NCI-H2196 treated with DMSO at 0.1 percent for 48 hours (cell line): ENCODE measurements at regions not wholly inside any gene's neighbourhood (a gene's known extent, or its start where the extent isn't known, plus 50 kb on each side); places are given as distances from the start of the nearest gene placed in this dataset.
"Not testable (repeated sequence)": the region's sequence is repeated elsewhere in the genome, so short reads cannot be mapped to it uniquely, and the experiment has no call there.

Source experiments
- DNase-seq: peaks from one replicate; lab custom pipeline; 2025; ENCODE audit not compliant: unreplicated experiment; lab: John Stamatoyannopoulos, UW

DNA sequence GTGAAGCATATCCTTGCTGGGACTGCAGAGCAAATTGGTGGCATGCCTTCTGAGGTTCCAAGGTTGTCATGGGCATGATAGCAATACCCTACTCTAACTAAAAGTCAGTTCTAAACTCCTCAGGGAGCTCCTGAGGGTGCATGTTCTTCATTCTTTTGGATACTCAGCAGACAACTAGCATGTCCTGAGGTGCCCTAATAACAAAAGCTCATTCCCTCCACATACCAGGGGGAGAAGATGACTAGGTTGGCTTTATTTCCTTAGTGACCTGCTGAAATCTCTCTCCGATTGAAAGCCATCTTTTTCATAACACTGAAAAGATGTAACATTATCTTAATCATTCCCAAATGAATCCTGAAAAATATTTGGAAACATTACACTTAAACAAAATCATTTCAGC, 188.7 kb upstream of the IGF1 start:
- no peak for DNase-seq

DNA sequence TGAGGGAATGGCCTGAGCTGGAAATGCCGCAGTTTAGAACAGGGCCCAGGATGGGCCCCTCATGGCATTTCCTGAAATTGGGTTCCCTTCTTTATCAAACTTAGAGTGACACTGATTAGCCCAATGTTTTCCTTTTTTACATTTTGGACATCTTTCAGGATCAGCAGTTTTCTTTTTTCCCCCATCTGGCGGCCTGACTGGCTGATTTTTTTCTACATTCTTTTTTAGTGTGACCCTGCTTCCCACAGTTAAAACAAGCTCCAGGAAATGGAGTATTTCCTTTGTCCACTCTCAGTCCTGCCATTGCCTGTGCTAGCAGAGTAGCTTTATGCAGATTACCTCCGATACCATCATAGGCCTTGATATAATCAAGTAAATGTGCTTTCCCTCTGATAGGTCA, 185.8 kb upstream of the IGF1 start:
- not testable (repeated sequence) for DNase-seq

DNA sequence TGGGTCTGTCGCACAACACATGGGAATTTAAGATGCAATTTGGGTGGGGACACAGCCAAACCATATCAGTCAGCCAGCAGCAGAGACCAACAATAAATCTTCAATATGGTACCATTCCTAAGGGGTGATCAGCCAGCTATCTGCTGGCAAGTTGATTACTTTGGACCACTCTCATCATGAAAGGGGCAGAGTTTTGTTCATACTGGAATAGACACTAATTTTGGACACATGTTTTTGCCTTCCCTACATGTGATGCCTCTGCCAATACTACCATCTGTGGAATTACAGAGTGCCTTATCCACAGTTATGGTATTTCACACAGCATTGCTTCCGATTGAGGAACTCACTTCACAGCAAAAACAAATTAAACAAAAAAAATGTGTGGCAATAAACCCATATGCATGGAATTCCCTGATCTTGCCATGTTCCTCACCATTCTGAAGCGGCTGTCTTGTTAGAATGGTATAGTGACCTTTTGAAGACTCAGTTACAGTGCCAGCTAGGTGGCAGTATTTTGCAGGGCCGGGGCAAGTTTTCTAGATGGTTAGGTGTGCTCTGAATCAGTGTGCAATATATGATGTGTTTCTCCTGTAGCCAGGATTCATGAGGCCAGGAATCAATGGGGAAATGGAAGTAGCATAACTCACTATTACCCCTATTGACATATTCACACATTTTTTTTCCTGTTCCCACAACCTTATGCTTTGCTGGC, 179.0 kb upstream of the IGF1 start:
- DNase-seq = no peak

DNA sequence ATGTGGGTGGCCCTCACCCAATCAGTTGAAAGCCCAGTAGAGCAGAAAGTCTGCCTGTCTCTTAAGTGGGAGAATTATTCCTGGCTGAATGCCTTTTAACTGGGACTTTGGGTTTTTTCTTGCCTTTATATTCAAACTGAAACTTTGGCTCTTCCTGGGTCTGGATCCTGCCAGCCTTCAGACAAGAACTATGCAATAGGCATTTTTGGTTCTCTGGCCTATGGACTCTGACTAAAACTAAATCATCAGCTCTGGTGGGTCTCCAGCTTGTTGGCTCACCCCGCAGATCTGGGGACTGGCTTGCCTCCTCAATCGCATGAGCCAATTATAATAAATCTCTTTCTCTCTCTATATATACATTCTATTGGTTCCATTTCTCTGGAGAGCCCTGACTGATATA, 173.0 kb upstream of the IGF1 start:
- DNase-seq = no peak

DNA sequence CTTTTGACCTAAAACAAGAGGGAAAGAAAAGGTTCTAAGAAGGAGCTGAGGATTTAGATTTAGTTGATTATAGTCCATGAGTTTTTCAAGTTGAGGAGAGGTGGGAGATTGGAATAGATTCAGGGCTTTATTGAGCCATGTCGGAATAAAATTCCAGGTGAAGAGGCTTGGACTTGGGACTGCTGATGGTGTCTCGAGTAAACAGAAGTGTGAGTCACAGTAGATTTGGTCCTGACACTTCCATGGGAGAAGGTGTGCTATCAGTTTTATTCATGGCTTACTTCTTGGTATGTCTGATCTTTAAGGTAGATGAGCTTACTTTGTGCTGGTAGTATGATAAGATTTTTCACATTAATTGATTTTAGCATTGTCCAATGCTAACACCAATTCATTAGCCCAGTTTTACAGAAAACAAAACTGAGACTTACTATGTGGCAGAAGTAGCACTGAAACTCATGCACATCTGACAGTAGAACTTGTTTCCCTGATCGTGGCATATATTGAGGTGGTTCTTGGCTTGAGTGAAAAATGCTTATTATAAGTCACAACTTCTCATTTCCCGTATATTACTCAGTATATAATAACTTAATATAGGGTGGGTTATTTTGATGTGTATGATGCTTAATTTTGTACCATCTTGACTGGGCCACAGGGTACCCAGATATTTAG, 172.4 kb upstream of the IGF1 start:
- DNase-seq = no peak

DNA sequence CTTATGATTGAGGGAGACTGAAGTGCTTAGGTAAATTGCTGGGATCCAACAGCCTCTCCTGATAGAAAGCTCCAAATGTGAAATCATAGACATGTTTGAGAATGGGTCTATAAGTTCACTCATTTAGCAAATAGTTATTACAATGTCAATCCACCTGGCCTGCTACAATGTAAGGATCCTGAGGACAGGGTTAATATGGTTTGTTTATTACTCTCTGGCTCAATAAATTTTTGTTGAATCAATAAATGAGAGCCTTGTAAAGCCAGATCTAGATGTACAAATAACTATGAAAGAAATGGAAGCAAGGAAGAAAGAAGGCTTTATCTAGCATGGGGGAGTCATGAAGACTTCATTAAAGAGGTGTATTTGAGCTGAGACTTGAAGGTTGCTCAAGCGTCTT, 165.6 kb upstream of the IGF1 start:
- no peak for DNase-seq

DNA sequence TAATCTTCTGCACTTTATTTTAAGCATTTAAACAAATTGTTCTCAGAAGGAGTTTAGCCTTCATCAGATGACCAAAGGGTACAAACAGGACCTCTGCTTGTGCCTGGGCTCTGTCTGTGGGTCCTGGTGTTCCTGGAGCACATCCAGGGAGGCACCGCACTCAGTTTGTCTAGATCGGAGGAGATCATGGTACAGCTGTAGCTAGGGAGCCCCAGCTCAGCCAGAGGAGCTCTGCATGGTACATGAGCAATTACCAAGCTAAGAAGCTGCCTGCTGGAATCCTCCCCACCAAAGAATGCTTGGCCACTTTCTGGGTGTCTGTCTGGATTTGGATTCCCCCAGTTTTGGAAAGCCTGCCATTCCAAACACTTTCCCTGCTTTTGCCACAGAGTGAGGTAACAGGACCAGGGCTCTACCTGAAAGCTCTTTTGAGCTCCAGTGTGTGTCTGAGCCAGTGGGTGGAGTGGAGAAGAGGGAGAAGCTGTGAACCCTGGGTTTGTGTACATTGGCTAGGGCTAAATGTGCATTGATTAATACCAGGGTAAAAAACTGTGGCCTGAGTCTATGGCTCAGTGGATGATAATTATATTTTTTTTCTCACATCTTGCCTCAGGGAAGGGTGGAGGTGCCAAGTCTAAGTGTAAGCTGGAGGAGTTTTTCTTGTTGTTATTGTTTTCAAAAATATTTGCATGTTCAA, 163.7 kb upstream of the IGF1 start:
- DNase-seq = no peak

DNA sequence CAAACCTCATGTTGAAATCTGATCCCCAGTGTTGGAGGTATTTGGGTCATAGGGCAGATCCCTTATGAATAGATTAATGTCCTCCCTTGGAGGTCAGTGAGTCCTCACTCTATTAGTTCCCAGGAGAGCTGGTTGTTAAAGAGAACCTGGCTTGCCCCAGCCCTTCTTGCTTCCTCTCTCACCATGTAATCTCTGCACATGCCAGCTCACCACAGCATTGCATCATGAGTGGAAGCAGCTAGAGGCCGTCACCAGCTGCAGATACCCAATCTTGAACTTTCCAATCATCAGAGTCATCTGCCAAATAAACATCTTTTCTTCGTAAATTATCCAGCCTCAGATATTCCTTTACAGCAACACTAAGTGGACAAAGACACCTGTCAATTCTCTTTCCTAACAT, 161.8 kb upstream of the IGF1 start:
- no peak for DNase-seq

DNA sequence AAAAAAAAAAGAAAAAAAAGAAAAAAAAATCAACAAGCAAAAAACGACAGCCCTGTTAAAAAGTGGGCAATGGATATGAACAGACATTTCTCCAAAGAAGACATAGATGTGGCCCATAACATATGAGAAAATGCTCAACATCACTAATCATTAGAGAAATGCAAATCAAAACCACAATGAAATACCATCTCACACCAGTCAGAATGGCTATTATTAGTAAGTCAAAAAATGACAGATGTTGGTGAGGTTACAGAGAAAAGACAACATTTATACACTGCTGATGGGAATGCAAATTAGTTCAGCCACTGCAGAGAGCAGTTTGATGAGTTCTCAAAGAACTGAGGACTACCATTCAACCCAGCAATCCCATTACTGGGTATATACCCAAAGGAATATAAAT, 160.3 kb upstream of the IGF1 start:
- not testable (repeated sequence) for DNase-seq

DNA sequence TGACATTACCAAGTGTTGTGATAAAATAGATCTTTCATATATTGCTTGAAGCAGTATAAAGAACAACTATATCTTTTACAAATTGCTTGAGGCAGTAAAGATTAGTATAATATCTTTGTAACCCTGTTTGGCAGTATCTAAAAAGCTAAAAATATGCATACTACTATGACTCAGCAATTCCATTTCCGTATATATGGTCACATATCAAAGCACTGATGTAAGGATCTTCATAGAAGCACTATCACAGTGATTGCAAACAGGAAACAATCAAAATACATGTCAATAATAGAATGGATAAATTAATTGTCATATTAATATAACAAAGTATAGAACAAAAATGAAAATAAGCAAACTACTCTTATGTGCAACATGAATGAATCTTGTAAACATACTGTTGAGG, 158.4 kb upstream of the IGF1 start:
- DNase-seq = no peak

DNA sequence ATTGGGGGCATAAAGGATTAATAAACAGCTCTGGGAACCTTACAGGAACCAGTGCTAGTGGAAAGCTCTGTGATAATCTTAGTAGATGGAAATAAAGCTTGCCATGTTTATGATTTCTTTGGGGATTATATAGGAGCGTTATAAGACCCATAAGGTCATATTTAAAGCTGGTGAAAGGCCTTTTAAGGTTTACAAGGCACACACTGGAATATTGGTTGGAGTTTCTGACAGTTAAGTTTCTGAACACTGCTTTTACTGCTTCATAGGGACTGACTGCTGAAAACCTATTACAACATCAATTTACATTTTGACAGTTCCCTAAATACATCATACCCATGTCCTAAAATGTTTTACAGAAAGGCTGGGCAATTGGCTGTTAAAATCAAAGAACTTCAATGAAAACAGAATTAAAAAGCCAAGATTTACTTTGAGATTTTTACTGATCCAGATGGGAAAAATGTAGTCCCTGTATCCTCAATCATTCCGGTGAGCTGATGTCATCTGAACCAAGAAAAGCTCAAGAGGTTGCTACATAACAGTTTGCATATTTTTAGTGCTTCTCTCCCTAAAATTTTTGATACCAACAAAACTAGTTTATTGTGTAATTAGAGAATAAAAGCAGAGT, 153.7 kb upstream of the IGF1 start:
- DNase-seq = no peak

DNA sequence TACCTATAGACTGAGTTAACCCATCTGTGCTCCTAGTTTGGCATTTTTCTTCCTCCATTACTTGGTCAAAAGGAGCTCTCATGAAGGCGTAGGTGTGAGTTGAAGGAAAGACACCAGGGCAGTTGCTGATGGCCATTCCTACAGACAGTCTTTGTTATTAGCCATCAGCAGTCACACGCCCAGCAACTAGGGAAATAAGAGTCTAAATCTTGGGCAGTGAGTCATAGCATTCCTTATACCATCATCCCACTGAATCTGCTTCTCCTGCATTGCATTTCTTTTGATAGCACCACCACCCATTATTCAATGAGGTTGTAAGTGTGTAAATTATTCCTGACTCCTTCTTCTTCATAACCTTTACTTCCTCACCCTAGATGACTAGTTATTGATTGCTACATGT, 150.9 kb upstream of the IGF1 start:
- no peak for DNase-seq

DNA sequence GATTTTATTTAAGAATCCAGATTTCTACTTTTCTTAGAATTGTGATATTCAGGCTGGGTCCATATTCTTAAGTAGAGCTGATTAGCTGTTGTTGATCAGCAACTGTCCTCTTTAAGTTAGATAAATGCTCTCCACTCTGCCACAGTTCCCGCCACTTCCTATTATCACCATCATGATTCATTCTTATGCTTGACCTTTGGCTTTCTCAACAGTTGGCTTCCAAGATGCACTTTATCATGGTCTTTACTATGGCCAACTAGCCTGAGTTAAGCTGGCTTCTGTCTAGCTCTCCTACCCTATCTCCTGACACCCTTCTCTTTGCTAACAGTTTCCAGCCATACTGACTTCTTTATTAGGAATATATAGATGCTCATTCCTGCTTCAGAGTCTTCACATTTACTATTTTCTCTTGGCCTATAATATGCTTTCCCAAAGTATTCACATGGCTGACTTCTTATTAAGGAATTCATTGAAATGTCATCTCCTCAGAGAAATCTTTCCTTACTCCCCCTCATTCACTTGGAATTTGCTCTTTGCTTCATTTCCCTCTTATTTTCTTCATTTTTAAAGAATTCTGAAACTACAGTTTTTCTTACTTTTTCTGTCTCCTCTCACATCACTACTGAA, 149.0 kb upstream of the IGF1 start:
- no peak for DNase-seq

DNA sequence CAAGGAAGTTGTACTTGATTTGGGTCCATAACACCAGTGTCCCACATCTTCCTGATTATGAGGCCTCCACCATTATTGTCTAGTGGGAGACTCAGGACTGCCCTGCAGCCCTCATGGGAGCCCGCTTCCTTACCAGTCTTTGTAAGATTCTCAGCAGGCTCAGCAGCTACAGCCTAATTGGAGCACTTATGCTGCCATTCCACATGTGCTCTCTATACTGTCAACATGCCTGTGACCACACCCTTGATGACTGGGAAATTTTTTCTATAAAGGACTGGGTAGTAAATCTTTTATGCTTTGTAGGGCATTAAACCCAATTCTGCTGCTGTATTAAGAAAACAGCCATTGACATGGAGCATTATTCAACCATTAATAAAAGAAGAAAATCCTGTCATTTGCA, 145.5 kb upstream of the IGF1 start:
- DNase-seq = no peak

DNA sequence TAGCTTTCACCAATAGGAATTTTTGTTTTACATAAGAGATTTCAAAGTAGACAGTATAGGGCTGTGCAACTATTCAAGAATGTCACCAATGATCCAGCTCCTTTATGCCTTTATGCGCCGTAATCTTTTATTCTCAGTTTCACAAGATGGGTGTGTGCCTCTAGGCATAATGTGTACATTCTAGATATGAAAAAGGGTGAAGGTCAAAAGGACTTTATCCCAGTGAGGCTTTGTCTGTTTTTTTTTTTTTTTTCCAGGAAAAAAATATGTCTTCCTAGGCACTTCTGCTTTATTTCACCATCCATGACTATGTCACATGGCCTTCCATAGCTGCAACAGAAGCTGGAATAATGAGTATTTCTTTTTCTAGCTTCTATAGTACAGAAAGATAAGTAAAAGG, 142.3 kb upstream of the IGF1 start:
- no peak for DNase-seq

DNA sequence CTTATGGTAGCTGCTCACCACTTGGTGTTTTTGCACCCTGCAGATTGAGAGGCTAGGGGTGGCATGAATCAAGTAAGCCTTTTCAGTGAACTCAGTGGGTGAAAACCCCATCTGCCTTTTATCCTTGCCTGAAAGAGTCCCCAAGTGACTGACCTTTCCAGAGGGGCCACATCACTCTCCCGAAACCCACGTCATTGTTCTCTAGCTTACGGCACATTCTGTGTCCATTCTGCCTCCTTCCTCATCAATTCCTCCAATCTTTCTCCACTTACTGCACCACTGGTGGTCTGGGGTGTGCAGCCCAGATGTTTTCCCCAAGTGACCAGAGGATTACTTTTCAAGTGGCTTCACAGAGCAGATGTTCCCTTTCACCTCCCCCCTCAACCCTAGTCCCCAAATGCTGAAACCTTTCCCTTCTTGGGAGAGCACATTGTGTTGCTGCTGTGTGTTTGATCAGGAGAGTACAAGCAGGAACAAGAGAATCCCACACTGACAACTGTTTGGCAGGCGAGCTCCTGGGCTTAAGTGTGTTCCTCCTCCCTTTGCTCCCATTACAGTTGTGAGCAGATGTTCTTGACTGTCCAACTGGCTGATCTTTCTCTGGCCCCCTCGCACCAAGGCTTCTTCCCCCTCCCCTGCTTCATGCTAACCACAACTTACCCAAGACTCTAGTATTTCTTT, 138.0 kb upstream of the IGF1 start:
- DNase-seq = no peak

DNA sequence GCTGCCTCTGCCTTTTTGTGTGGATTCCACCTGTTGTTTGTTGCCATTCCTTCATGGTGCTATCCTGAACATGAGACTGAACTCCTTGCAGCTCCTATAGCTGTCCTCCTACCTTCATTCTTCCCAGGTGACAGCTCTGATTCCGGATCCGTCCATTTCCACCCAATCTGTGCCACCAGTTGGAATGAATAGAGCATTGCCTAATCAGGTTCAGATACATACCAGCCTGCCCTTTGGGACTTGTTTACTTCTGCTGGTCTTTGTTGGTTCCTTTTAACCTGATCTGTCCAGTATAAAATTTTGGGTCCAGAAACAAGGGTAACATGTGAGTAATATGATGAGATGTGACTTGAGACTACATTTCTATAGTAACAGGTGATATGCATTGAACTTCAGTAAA, 136.3 kb upstream of the IGF1 start:
- DNase-seq = no peak

DNA sequence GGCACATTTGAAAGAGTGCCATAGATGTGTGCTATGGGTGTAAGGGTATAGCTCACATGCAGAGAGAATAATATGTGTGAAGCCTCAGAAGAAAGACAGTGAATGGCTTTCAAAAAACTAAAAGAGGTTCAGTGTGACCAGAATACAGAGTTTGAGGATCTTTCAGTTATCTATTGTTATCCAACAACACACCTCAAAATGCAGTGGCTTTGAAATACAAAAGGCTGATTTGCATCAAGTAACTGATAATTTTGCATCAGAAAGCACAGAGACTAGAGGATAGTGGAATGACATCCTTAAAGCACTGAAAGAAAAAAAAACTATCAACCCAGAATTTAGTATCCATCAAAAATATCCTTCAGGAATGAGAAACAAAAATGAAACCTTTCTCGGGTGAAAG, 131.6 kb upstream of the IGF1 start:
- DNase-seq = no peak

DNA sequence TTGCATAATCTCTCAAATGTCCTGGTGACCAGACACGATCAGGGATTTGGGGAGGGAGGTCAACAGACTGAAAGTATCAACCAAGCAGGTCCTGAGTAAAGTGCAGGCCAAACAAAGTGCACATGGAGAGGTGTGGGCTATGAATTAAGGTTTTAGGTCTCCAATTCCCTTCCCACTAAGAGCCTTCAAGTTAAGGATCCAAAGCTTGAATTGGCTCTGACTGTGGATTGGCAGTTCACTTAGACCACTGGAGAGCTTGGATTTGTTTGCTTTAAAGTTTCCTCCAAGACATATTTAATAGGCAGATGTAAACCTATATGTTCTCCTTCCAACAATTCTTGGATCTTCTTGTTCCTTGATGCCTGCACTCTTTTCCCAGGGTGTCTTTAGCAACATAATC, 129.6 kb upstream of the IGF1 start:
- no peak for DNase-seq

DNA sequence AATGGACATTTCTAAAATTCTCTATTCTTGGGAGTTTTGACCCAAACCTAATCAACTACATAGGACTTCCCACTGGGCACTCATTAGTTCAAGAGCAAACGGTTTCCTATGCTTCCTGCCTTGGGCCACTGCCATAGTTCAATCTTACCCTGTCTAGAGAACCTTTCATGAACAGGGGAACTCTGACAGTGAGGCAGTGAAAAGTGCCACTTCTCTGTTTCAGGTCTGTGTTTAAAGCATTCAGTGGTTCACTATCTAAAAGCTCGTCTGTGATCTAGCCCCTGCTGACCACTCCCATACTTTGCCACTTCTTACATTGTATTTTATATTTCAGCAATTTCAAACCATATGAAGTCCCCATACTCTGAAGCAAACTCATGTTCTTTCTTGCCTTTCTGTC, 122.7 kb upstream of the IGF1 start:
- no peak for DNase-seq

DNA sequence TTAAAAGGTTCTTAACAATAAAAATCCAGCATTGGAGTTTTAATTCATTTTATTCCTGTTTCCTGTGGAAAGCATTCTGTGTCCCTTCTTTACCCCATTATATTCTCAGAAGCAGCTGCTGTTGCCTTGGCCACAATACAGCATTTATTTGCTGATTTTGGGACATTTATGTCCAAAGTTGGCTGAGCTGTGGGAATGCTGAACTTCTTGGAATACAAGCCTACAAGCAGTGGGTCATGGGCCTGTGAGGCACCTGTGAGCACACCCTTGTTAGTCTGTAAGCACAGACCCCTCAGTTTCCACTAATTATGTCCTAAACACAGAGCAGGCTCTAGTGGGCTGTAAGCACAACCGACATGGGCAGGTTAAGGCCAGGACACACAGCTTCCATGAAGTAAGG, 122.2 kb upstream of the IGF1 start:
- no peak for DNase-seq
